Parathyroid adenoma (tissue), 2 donors: ENCODE measurements at regions not wholly inside any gene's neighbourhood (a gene's known extent, or its start where the extent isn't known, plus 50 kb on each side); places are given as distances from the start of the nearest gene placed in this dataset.

Experiments used
- H2AFZ ChIP-seq: fragments of 300-600 bp; sonication (generic); one replicate; pipeline ENCODE4 v1.7.0; 2017; ENCODE audit warnings: antibody characterized with exemption, mild to moderate bottlenecking
- H3K27ac ChIP-seq: fragments of 300-600 bp; sonication (generic); one replicate; pipeline ENCODE4 v1.7.0; 2017
- H3K27me3 ChIP-seq: fragments of 300-600 bp; sonication (generic); one replicate; pipeline ENCODE4 v1.7.0; 2017; ENCODE audit warnings: low read length; ENCODE audit not compliant: control insufficient read depth, insufficient read depth
- H3K36me3 ChIP-seq: fragments of 300-600 bp; sonication (generic); one replicate; pipeline ENCODE4 v1.7.0; 2017; ENCODE audit warnings: low read length; ENCODE audit not compliant: control insufficient read depth, insufficient read depth
- H3K4me1 ChIP-seq: fragments of 300-600 bp; sonication (generic); one replicate; pipeline ENCODE4 v1.7.0; 2017; ENCODE audit warnings: control low read depth
- H3K4me2 ChIP-seq: fragments of 300-600 bp; sonication (generic); one replicate; pipeline ENCODE4 v1.7.0; 2017; ENCODE audit warnings: low read length
- H3K4me3 ChIP-seq: fragments of 300-600 bp; sonication (generic); one replicate; pipeline ENCODE4 v1.7.0; 2017; ENCODE audit warnings: low read depth, low read length
- H3K79me2 ChIP-seq: fragments of 300-600 bp; sonication (generic); one replicate; pipeline ENCODE4 v1.7.0; 2017; ENCODE audit warnings: control low read depth
- H3K9ac ChIP-seq: fragments of 300-600 bp; sonication (generic); one replicate; pipeline ENCODE4 v1.7.0; 2017; ENCODE audit warnings: mild to moderate bottlenecking
- H3K9me3 ChIP-seq: fragments of 300-600 bp; sonication (generic); one replicate; pipeline ENCODE4 v1.7.0; 2017; ENCODE audit warnings: low read length; ENCODE audit not compliant: control insufficient read depth
- TF ChIP-seq, protein P1 (sequence below): fragments of 300-600 bp; sonication (generic); IDR thresholded peaks from one replicate; pipeline ENCODE4 v1.7.0; 2017; ENCODE audit warnings: antibody characterized with exemption, mild to moderate bottlenecking
- donor health status: primary hyperparathyroidism.

- TF ChIP-seq, protein P1, sequence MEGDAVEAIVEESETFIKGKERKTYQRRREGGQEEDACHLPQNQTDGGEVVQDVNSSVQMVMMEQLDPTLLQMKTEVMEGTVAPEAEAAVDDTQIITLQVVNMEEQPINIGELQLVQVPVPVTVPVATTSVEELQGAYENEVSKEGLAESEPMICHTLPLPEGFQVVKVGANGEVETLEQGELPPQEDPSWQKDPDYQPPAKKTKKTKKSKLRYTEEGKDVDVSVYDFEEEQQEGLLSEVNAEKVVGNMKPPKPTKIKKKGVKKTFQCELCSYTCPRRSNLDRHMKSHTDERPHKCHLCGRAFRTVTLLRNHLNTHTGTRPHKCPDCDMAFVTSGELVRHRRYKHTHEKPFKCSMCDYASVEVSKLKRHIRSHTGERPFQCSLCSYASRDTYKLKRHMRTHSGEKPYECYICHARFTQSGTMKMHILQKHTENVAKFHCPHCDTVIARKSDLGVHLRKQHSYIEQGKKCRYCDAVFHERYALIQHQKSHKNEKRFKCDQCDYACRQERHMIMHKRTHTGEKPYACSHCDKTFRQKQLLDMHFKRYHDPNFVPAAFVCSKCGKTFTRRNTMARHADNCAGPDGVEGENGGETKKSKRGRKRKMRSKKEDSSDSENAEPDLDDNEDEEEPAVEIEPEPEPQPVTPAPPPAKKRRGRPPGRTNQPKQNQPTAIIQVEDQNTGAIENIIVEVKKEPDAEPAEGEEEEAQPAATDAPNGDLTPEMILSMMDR: no peak
- Histone ChIP-seq H3K79me2 (no peaks in the 10 kb centered on the region), H3K4me1 (no peaks in the 10 kb centered on the region), H3K9me3 (no peaks in the 10 kb centered on the region), H3K9ac (no peak overlapping the region), H2AFZ (peak overlapping the region; percentile 29), H3K36me3 (no peaks in the 10 kb centered on the region), H3K27ac (no peak overlapping the region), H3K4me3 (no peak overlapping the region), H3K4me2 (no peak overlapping the region), H3K27me3 (no peaks in the 10 kb centered on the region)
These were observed 473.0 kb downstream of the SPRY1 start for GRCh38 chr4:123869286-123870215.

GRCh38 chr4:123870216-123870876 is 473.8 kb downstream of the SPRY1 start:
- H3K4me2 ChIP-seq: no peak overlapping the region
- H3K27ac ChIP-seq: no peak overlapping the region
- H3K9me3 ChIP-seq: no peaks in the 10 kb centered on the region
- H3K4me3 ChIP-seq: no peak overlapping the region
- H3K9ac ChIP-seq: no peak overlapping the region
- no peaks in the 10 kb centered on the region for H3K79me2 ChIP-seq
- H3K36me3 ChIP-seq: no peaks in the 10 kb centered on the region
- H3K27me3 ChIP-seq: no peaks in the 10 kb centered on the region
- H2AFZ ChIP-seq: no peak overlapping the region
- TF ChIP-seq, protein P1: no peak
- H3K4me1 ChIP-seq: no peaks in the 10 kb centered on the region

GRCh38 chr4:123871341-123871740 is 474.7 kb downstream of the SPRY1 start:
- no peaks in the 10 kb centered on the region for H3K4me1 ChIP-seq
- peak overlapping the region; percentile 50 for H3K27ac ChIP-seq
- no peaks in the 10 kb centered on the region for H3K36me3 ChIP-seq
- H3K4me3 ChIP-seq: no peak overlapping the region
- no peaks in the 10 kb centered on the region for H3K79me2 ChIP-seq
- TF ChIP-seq, protein P1: no peak
- H3K27me3 ChIP-seq: no peaks in the 10 kb centered on the region
- no peak overlapping the region for H2AFZ ChIP-seq
- no peak overlapping the region for H3K9ac ChIP-seq
- no peaks in the 10 kb centered on the region for H3K9me3 ChIP-seq
- no peak overlapping the region for H3K4me2 ChIP-seq

GRCh38 chr4:123874063-123874462 is 477.5 kb downstream of the SPRY1 start:
- TF ChIP-seq, protein P1: no peak
- Histone ChIP-seq H3K4me1 (peaks cover 3% of the 10 kb centered on the region), H3K4me3 (no peak overlapping the region), H3K9me3 (no peaks in the 10 kb centered on the region), H3K79me2 (no peaks in the 10 kb centered on the region), H3K36me3 (no peaks in the 10 kb centered on the region), H3K4me2 (no peak overlapping the region), H3K27me3 (no peaks in the 10 kb centered on the region), H3K27ac (no peak overlapping the region), H2AFZ (no peak overlapping the region), H3K9ac (no peak overlapping the region)
